H9 (cell line): ENCODE measurements at regions not wholly inside any gene's neighbourhood (a gene's known extent, or its start where the extent isn't known, plus 50 kb on each side); places are given as distances from the start of the nearest gene placed in this dataset.
A peak's percentile ranks its signal among the peaks of the same experiment; 100 is the strongest.

ENCODE experiments used
- DNase-seq: peaks from one replicate; pipeline ENCODE4 v3.0.0-alpha.2; 2017
- H2AFZ ChIP-seq: one replicate; pipeline ENCODE4 v1.6.1; 2013; ENCODE audit warnings: mild to moderate bottlenecking, low read length, control low read depth, moderate library complexity
- H2AK5ac ChIP-seq: 2 replicates; pipeline ENCODE4 v1.6.1; 2013; ENCODE audit warnings: low read length, control low read depth, mixed read lengths; ENCODE audit not compliant: insufficient read length
- H2BK120ac ChIP-seq: one replicate; pipeline ENCODE4 v1.6.1; 2013; ENCODE audit warnings: low read depth, mild to moderate bottlenecking, low read length, control low read depth, inconsistent platforms; ENCODE audit not compliant: poor library complexity, severe bottlenecking
- H2BK12ac ChIP-seq: 2 replicates; pipeline ENCODE4 v1.6.1; 2013; ENCODE audit warnings: low read length, control low read depth, mixed read lengths, low read depth; ENCODE audit not compliant: insufficient read length
- H2BK15ac ChIP-seq: 2 replicates; pipeline ENCODE4 v1.6.1; 2013; ENCODE audit warnings: low read depth, low read length, control low read depth
- H2BK20ac ChIP-seq: one replicate; pipeline ENCODE4 v1.6.1; 2013; ENCODE audit warnings: low read depth, mild to moderate bottlenecking, low read length, control low read depth, inconsistent platforms; ENCODE audit not compliant: poor library complexity, severe bottlenecking
- H2BK5ac ChIP-seq: 2 replicates; pipeline ENCODE4 v1.6.1; 2013; ENCODE audit warnings: low read length, control low read depth, mixed read lengths; ENCODE audit not compliant: insufficient read length
- H3K14ac ChIP-seq: 2 replicates; pipeline ENCODE4 v1.6.1; 2013; ENCODE audit warnings: low read length, control low read depth; ENCODE audit not compliant: insufficient read depth
- H3K18ac ChIP-seq: 2 replicates; pipeline ENCODE4 v1.6.1; 2013; ENCODE audit warnings: low read depth, mild to moderate bottlenecking, mixed read lengths, low read length, control low read depth; ENCODE audit not compliant: insufficient read length
- H3K23ac ChIP-seq: 2 replicates; pipeline ENCODE4 v1.6.1; 2013; ENCODE audit warnings: low read length, control low read depth, mixed read lengths, low read depth; ENCODE audit not compliant: insufficient read length
- H3K23me2 ChIP-seq: 2 replicates; pipeline ENCODE4 v1.6.1; 2013; ENCODE audit warnings: low read depth, mild to moderate bottlenecking, mixed read lengths, low read length, control low read depth; ENCODE audit not compliant: insufficient read length, poor library complexity, severe bottlenecking
- H3K27ac ChIP-seq: 2 replicates; pipeline ENCODE4 v1.5.1; 2013; ENCODE audit warnings: low read length, control low read depth, mixed read lengths, low read depth; ENCODE audit not compliant: insufficient read length
- H3K27me3 ChIP-seq: 2 replicates; pipeline ENCODE4 v1.6.1; 2013; ENCODE audit warnings: low read length, control low read depth, inconsistent platforms; ENCODE audit not compliant: insufficient read depth
- H3K4ac ChIP-seq: 2 replicates; pipeline ENCODE4 v1.6.1; 2013; ENCODE audit warnings: low read depth, mild to moderate bottlenecking, control low read depth, inconsistent platforms, low read length, moderate library complexity
- H3K4me1 ChIP-seq: 2 replicates; pipeline ENCODE4 v1.6.1; 2013; ENCODE audit warnings: low read length, control low read depth, inconsistent platforms; ENCODE audit not compliant: insufficient read depth
- H3K4me2 ChIP-seq: 2 replicates; pipeline ENCODE4 v1.6.1; 2013; ENCODE audit warnings: low read length, control low read depth, mixed read lengths; ENCODE audit not compliant: insufficient read length, insufficient read depth
- H3K56ac ChIP-seq: 2 replicates; pipeline ENCODE4 v1.6.1; 2013; ENCODE audit warnings: low read depth, mild to moderate bottlenecking, mixed read lengths, low read length, control low read depth; ENCODE audit not compliant: insufficient read length
- H3K79me1 ChIP-seq: 2 replicates; pipeline ENCODE4 v1.6.1; 2013; ENCODE audit warnings: low read depth, mild to moderate bottlenecking, moderate library complexity, low read length, control low read depth, inconsistent platforms; ENCODE audit not compliant: insufficient read depth, poor library complexity, severe bottlenecking
- H3K79me2 ChIP-seq: 2 replicates; pipeline ENCODE4 v1.6.1; 2013; ENCODE audit warnings: low read length, control low read depth, inconsistent platforms; ENCODE audit not compliant: insufficient read depth
- H3K9ac ChIP-seq: 2 replicates; pipeline ENCODE4 v1.6.1; 2013; ENCODE audit warnings: low read length, control low read depth, mixed read lengths; ENCODE audit not compliant: insufficient read length; ENCODE audit errors: extremely low read depth
- H3K9me3 ChIP-seq: one replicate; pipeline ENCODE4 v1.6.1; 2013; ENCODE audit warnings: low read depth, low read length, inconsistent platforms; ENCODE audit not compliant: control insufficient read depth
- H3T11ph ChIP-seq: one replicate; pipeline ENCODE4 v1.6.1; 2013; ENCODE audit warnings: mild to moderate bottlenecking, low read length, control low read depth, inconsistent platforms
- H4K20me1 ChIP-seq: one replicate; pipeline ENCODE4 v1.6.1; 2013; ENCODE audit not compliant: control insufficient read depth, insufficient read length, insufficient read depth
- H4K5ac ChIP-seq: 2 replicates; pipeline ENCODE4 v1.6.1; 2013; ENCODE audit warnings: low read depth, mild to moderate bottlenecking, mixed read lengths, low read length, control low read depth; ENCODE audit not compliant: insufficient read length
- H4K8ac ChIP-seq: replicated peaks from 2 replicates; pipeline ENCODE4 v1.6.1; 2013; ENCODE audit warnings: low read length, control low read depth, mixed read lengths, low read depth; ENCODE audit not compliant: insufficient read length
- H4K91ac ChIP-seq: 2 replicates; pipeline ENCODE4 v1.6.1; 2013; ENCODE audit warnings: low read depth, mild to moderate bottlenecking, moderate library complexity, mixed read lengths, low read length, control low read depth; ENCODE audit not compliant: insufficient read length
- H3K27ac Mint-ChIP-seq, 3 experiments: 2 replicates in 2 of 3; 3 replicates in 1 of 3; pipeline ENCODE4 v1.8.0; 2020 to 2021; ENCODE audit warnings: mixed read lengths in 3 of 3, mild to moderate bottlenecking in 1 of 3, moderate library complexity in 1 of 3
- H3K27me3 Mint-ChIP-seq: 2 replicates; pipeline ENCODE4 v1.8.0; 2021; ENCODE audit warnings: low read depth, mild to moderate bottlenecking, moderate library complexity, mixed read lengths
- H3K36me3 Mint-ChIP-seq, 3 experiments: 2 replicates in 2 of 3; 3 replicates in 1 of 3; pipeline ENCODE4 v1.8.0; 2020 to 2021; ENCODE audit warnings: low read depth in 3 of 3, mixed read lengths in 3 of 3; ENCODE audit not compliant: insufficient read depth in 1 of 3
- H3K4me1 Mint-ChIP-seq, 2 experiments: 2 replicates each; pipeline ENCODE4 v1.8.0; 2020; ENCODE audit warnings: mixed read lengths in 2 of 2
- H3K4me3 Mint-ChIP-seq, 2 experiments: 2 replicates in 1 of 2; 3 replicates in 1 of 2; pipeline ENCODE4 v1.8.0; 2020 to 2021; ENCODE audit warnings: mild to moderate bottlenecking in 2 of 2, mixed read lengths in 2 of 2, moderate library complexity in 1 of 2
- H3K9me3 Mint-ChIP-seq, 2 experiments: 2 replicates in 1 of 2; 3 replicates in 1 of 2; pipeline ENCODE4 v1.8.0; 2020; ENCODE audit warnings: mild to moderate bottlenecking in 2 of 2, mixed read lengths in 2 of 2, moderate library complexity in 1 of 2
- WGBS: extraction: QIAGEN DNeasy Blood & Tissue Kit; methylation state at CpG from one replicate; pipeline ENCODE4 v1.1.7; 2013; ENCODE audit warnings: missing lambda C conversion rate, low lambda C conversion rate, mixed read lengths; ENCODE audit not compliant: insufficient read length; ENCODE audit errors: extremely low coverage; 5-methylcytosine and 5-hydroxymethylcytosine counted together
- TF ChIP-seq, protein P1 (sequence below): fragments of 200-600 bp; sonication (generic); conservative IDR thresholded peaks from 3 replicates; pipeline ENCODE4 v1.8.0; 2021; ENCODE audit warnings: antibody characterized with exemption, mild to moderate bottlenecking

DNA sequence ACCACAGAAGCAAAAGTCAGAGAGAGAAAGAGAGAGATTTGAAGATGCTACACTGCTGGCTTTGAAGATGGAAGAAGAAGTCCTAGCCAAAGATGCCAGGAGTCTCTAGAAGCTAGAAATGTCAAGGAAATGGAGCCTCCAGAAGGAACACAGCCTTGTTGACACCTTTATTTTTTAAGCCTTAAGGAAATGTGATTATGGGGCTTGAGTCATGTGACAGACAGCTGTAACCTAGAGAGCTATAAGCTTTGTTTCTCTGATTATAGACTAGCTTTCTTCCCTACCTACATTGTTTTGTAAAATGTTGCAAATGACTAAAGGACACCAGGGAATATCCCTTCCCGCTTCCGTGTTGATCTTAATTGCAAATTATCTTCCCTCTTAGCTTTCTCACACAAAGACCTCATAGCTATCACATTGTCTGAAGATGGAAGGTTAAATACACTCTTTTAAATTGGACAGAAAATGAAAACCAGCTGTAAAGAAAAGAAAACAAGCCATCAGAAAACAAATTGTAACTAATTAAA is 199.9 kb downstream of the ARHGAP12 start:
- no peak overlapping the region for H3K4me3 Mint-ChIP-seq

More for the DNA sequence above, 199.9 kb downstream of the ARHGAP12 start:
- H3K23ac ChIP-seq, result no peak overlapping the region
- no peak overlapping the region for H2BK20ac ChIP-seq
- H4K8ac ChIP-seq, result no peak overlapping the region
- no peak overlapping the region for H3K9ac ChIP-seq
- Mint-ChIP-seq H3K4me1 (peaks cover 22 to 26% of the 10 kb centered on the region in 2 experiments), H3K27ac (peak overlapping the region in 2 of 3 experiments; percentile 13 to 77; a peak in 5 of 7 replicates), H3K9me3 (peaks cover 29 to 53% of the 10 kb centered on the region in 2 experiments), H3K27me3 (peaks cover 36% of the 10 kb centered on the region), H3K36me3 (peaks cover 12 to 31% (median 22%) of the 10 kb centered on the region in 3 experiments)
- H2BK5ac ChIP-seq, result no peak overlapping the region
- no peak overlapping the region for H3K4me2 ChIP-seq
- no peak overlapping the region for H2BK15ac ChIP-seq
- no peak overlapping the region for H3K4ac ChIP-seq
- no peak overlapping the region for H2BK120ac ChIP-seq
- H3K9me3 ChIP-seq, result peaks cover 31% of the 10 kb centered on the region
- H3T11ph ChIP-seq, result no peak overlapping the region
- no peak overlapping the region for H4K5ac ChIP-seq
- H3K79me1 ChIP-seq, result no peaks in the 10 kb centered on the region
- H3K14ac ChIP-seq, result no peak overlapping the region
- WGBS, result no CpG with 5 or more reads among the region's 2 CpGs
- TF ChIP-seq, protein P1, sequence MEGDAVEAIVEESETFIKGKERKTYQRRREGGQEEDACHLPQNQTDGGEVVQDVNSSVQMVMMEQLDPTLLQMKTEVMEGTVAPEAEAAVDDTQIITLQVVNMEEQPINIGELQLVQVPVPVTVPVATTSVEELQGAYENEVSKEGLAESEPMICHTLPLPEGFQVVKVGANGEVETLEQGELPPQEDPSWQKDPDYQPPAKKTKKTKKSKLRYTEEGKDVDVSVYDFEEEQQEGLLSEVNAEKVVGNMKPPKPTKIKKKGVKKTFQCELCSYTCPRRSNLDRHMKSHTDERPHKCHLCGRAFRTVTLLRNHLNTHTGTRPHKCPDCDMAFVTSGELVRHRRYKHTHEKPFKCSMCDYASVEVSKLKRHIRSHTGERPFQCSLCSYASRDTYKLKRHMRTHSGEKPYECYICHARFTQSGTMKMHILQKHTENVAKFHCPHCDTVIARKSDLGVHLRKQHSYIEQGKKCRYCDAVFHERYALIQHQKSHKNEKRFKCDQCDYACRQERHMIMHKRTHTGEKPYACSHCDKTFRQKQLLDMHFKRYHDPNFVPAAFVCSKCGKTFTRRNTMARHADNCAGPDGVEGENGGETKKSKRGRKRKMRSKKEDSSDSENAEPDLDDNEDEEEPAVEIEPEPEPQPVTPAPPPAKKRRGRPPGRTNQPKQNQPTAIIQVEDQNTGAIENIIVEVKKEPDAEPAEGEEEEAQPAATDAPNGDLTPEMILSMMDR, result no peak
- no peak overlapping the region for H2AFZ ChIP-seq
- no peak for DNase-seq
- no peak overlapping the region for H4K91ac ChIP-seq
- no peaks in the 10 kb centered on the region for H3K4me1 ChIP-seq
- H2BK12ac ChIP-seq, result no peak overlapping the region
- H3K79me2 ChIP-seq, result no peaks in the 10 kb centered on the region
- no peak overlapping the region for H2AK5ac ChIP-seq
- H3K18ac ChIP-seq, result no peak overlapping the region
- H3K23me2 ChIP-seq, result no peaks in the 10 kb centered on the region
- H3K56ac ChIP-seq, result no peak overlapping the region
- H4K20me1 ChIP-seq, result no peaks in the 10 kb centered on the region
- H3K27me3 ChIP-seq, result no peaks in the 10 kb centered on the region
- peak overlapping the region; percentile 68 for H3K27ac ChIP-seq
